Mesenchymal stem cell (in vitro differentiated cells and primary cell): ENCODE measurements at regions not wholly inside any gene's neighbourhood (a gene's known extent, or its start where the extent isn't known, plus 50 kb on each side); places are given as distances from the start of the nearest gene placed in this dataset.
A peak's percentile ranks its signal among the peaks of the same experiment; 100 is the strongest.

Experiments
- DNase-seq: peaks from one replicate; pipeline ENCODE4 v3.0.0-alpha.2; 2013
- H2AFZ ChIP-seq: one replicate; pipeline ENCODE4 v1.6.1; 2013; ENCODE audit warnings: low read depth, mild to moderate bottlenecking, control low read depth, inconsistent platforms, low read length, moderate library complexity
- H2AK5ac ChIP-seq: 2 replicates; pipeline ENCODE4 v1.6.1; 2013; ENCODE audit warnings: low read length, moderate library complexity, mild to moderate bottlenecking, inconsistent platforms; ENCODE audit not compliant: severe bottlenecking
- H2BK120ac ChIP-seq: one replicate; pipeline ENCODE4 v1.6.1; 2013; ENCODE audit warnings: low read depth, mild to moderate bottlenecking, inconsistent platforms, low read length, moderate library complexity
- H2BK12ac ChIP-seq, 2 experiments: one replicate each; pipeline ENCODE4 v1.6.1; 2013; ENCODE audit warnings: inconsistent platforms in 2 of 2, low read length in 2 of 2, mild to moderate bottlenecking in 2 of 2, moderate library complexity in 2 of 2, control low read depth in 1 of 2
- H2BK15ac ChIP-seq: one replicate; pipeline ENCODE4 v1.6.1; 2013; ENCODE audit warnings: mild to moderate bottlenecking, low read depth, inconsistent platforms; ENCODE audit not compliant: poor library complexity, severe bottlenecking
- H2BK5ac ChIP-seq: 2 replicates; pipeline ENCODE4 v1.6.1; 2013; ENCODE audit warnings: low read depth, mild to moderate bottlenecking, low read length, control low read depth, inconsistent platforms; ENCODE audit not compliant: poor library complexity, severe bottlenecking
- H3K14ac ChIP-seq, 2 experiments: one replicate each; pipeline ENCODE4 v1.6.1; 2013; ENCODE audit warnings: inconsistent platforms in 2 of 2, low read length in 2 of 2, control low read depth in 1 of 2, mild to moderate bottlenecking in 1 of 2, moderate library complexity in 1 of 2
- H3K18ac ChIP-seq, 2 experiments: one replicate each; pipeline ENCODE4 v1.6.1; 2013; ENCODE audit warnings: inconsistent platforms in 2 of 2, low read length in 2 of 2, control low read depth in 1 of 2, low read depth in 1 of 2, mild to moderate bottlenecking in 1 of 2
- H3K23ac ChIP-seq, 2 experiments: one replicate each; pipeline ENCODE4 v1.6.1; 2013; ENCODE audit warnings: inconsistent platforms in 2 of 2, low read length in 2 of 2, mild to moderate bottlenecking in 2 of 2, moderate library complexity in 2 of 2, control low read depth in 1 of 2
- H3K27ac ChIP-seq: 2 replicates; pipeline ENCODE4 v1.5.1; 2013; ENCODE audit warnings: mild to moderate bottlenecking, moderate library complexity, low read length, control low read depth, inconsistent platforms; ENCODE audit not compliant: poor library complexity, severe bottlenecking
- H3K27me3 ChIP-seq, 2 experiments: 2 replicates each; pipeline versions ENCODE4 v1.6.1 to v1.7.0; 2013; ENCODE audit warnings: low read length in 2 of 2, mild to moderate bottlenecking in 2 of 2, moderate library complexity in 2 of 2, control low read depth in 1 of 2, inconsistent platforms in 1 of 2; ENCODE audit not compliant: control insufficient read depth in 1 of 2, insufficient read depth in 1 of 2
- H3K36me3 ChIP-seq, 2 experiments: 2 replicates each; pipeline versions ENCODE4 v1.6.1 to v1.7.0; 2013; ENCODE audit warnings: low read length in 2 of 2, control low read depth in 1 of 2, inconsistent platforms in 1 of 2, low read depth in 1 of 2, mild to moderate bottlenecking in 1 of 2; ENCODE audit not compliant: insufficient read depth in 2 of 2, control insufficient read depth in 1 of 2
- H3K4ac ChIP-seq, 2 experiments: one replicate each; pipeline ENCODE4 v1.6.1; 2013; ENCODE audit warnings: inconsistent platforms in 2 of 2, low read length in 2 of 2, mild to moderate bottlenecking in 2 of 2, moderate library complexity in 2 of 2, control low read depth in 1 of 2, low read depth in 1 of 2
- H3K4me1 ChIP-seq: 2 replicates; pipeline ENCODE4 v1.6.1; 2013; ENCODE audit warnings: low read depth, low read length, control low read depth; ENCODE audit not compliant: control insufficient read depth, insufficient read depth
- H3K4me2 ChIP-seq: 2 replicates; pipeline ENCODE4 v1.6.1; 2013; ENCODE audit warnings: low read length, mild to moderate bottlenecking, inconsistent platforms; ENCODE audit not compliant: poor library complexity, severe bottlenecking
- H3K4me3 ChIP-seq, 2 experiments: 2 replicates each; pipeline versions ENCODE4 v1.5.1 to v1.7.0; 2013; ENCODE audit warnings: low read length in 2 of 2, mild to moderate bottlenecking in 2 of 2, control low read depth in 1 of 2, low read depth in 1 of 2; ENCODE audit not compliant: insufficient read depth in 1 of 2
- H3K79me1 ChIP-seq: replicated peaks from 2 replicates; pipeline ENCODE4 v1.6.1; 2013; ENCODE audit warnings: mild to moderate bottlenecking, control low read depth, low read length, inconsistent platforms; ENCODE audit not compliant: poor library complexity, severe bottlenecking
- H3K9ac ChIP-seq: 2 replicates; pipeline ENCODE4 v1.7.0; 2013; ENCODE audit warnings: mild to moderate bottlenecking, low read length, moderate library complexity
- H3K9me3 ChIP-seq: 2 replicates; pipeline ENCODE4 v1.7.0; 2013; ENCODE audit warnings: mild to moderate bottlenecking, low read length; ENCODE audit not compliant: control insufficient read depth
- H4K8ac ChIP-seq: one replicate; pipeline ENCODE4 v1.6.1; 2013; ENCODE audit warnings: inconsistent platforms, mild to moderate bottlenecking, low read length, moderate library complexity
- H4K91ac ChIP-seq: one replicate; pipeline ENCODE4 v1.6.1; 2013; ENCODE audit warnings: mild to moderate bottlenecking, low read length, inconsistent platforms
- WGBS: methylation state at CpG from one replicate; pipeline ENCODE4 v1.1.7; 2013; ENCODE audit warnings: mixed read lengths; 5-methylcytosine and 5-hydroxymethylcytosine counted together

GRCh38 chr1:185404907-185405568 is 88.0 kb upstream of the IVNS1ABP start:
- WGBS: 85% methylated on average over 5 of the region's 6 CpGs
- Histone ChIP-seq H3K4me1 (peaks cover 5% of the 10 kb centered on the region), H3K4me3 (peak overlapping the region in 1 of 2 experiments; percentile 72), H3K4ac (no peak overlapping the region), H2BK12ac (no peak overlapping the region), H2BK5ac (no peak overlapping the region), H2BK15ac (no peak overlapping the region), H2BK120ac (no peak overlapping the region), H3K4me2 (no peak overlapping the region), H3K18ac (no peak overlapping the region), H3K36me3 (no peaks in the 10 kb centered on the region), H4K8ac (no peak overlapping the region), H3K14ac (no peak overlapping the region), H3K27me3 (no peaks in the 10 kb centered on the region), H4K91ac (no peak overlapping the region), H3K9ac (peak overlapping the region; percentile 79), H3K23ac (no peak overlapping the region), H3K79me1 (no peaks in the 10 kb centered on the region), H3K9me3 (no peaks in the 10 kb centered on the region), H2AK5ac (no peak overlapping the region), H2AFZ (no peak overlapping the region), H3K27ac (no peak overlapping the region)
- no peak for DNase-seq

- H3K79me1 ChIP-seq: no peaks in the 10 kb centered on the region
- no peak overlapping the region for H3K4me2 ChIP-seq
- H4K8ac ChIP-seq: peak overlapping the region; percentile 38
- no peaks in the 10 kb centered on the region for H3K9me3 ChIP-seq
- no peaks in the 10 kb centered on the region for H3K36me3 ChIP-seq
- peaks cover 5% of the 10 kb centered on the region for H3K4me1 ChIP-seq
- H3K14ac ChIP-seq: no peak overlapping the region
- H4K91ac ChIP-seq: no peak overlapping the region
- no peak overlapping the region for H3K18ac ChIP-seq
- H2BK15ac ChIP-seq: no peak overlapping the region
- H2BK120ac ChIP-seq: no peak overlapping the region
- 49% methylated on average over 6 of the region's 12 CpGs for WGBS
- no peak overlapping the region for H2AFZ ChIP-seq
- H2BK5ac ChIP-seq: no peak overlapping the region
- H3K9ac ChIP-seq: peak overlapping the region; percentile 79
- H2BK12ac ChIP-seq: no peak overlapping the region
- no peak overlapping the region for H3K4ac ChIP-seq
- H3K23ac ChIP-seq: no peak overlapping the region
- H2AK5ac ChIP-seq: no peak overlapping the region
- peak overlapping the region in 1 of 2 experiments; percentile 72 for H3K4me3 ChIP-seq
- H3K27ac ChIP-seq: no peak overlapping the region
- peak; percentile 28 for DNase-seq
- H3K27me3 ChIP-seq: no peaks in the 10 kb centered on the region
Measured at GRCh38 chr1:185404291-185404690, 87.2 kb upstream of the IVNS1ABP start.

GRCh38 chr1:185402930-185403329 is 85.9 kb upstream of the IVNS1ABP start:
- Histone ChIP-seq H3K4me2 (no peak overlapping the region), H3K9ac (no peak overlapping the region)

GRCh38 chr1:185401019-185401418 is 84.0 kb upstream of the IVNS1ABP start:
- peaks cover 5% of the 10 kb centered on the region for H3K4me1 ChIP-seq
- H2AK5ac ChIP-seq: peak overlapping the region; percentile 84
- H2BK120ac ChIP-seq: no peak overlapping the region
- H3K9me3 ChIP-seq: no peaks in the 10 kb centered on the region
- peak overlapping the region; percentile 56 for H2AFZ ChIP-seq
- H3K79me1 ChIP-seq: no peaks in the 10 kb centered on the region
- H2BK12ac ChIP-seq: peak overlapping the region in 1 of 2 experiments; percentile 31
- no peaks in the 10 kb centered on the region for H3K27me3 ChIP-seq
- H3K36me3 ChIP-seq: no peaks in the 10 kb centered on the region
- peak overlapping the region; percentile 7 for H3K4me2 ChIP-seq
- no peak overlapping the region for H3K9ac ChIP-seq
- no peak overlapping the region for H2BK5ac ChIP-seq
- peak overlapping the region; percentile 97 for H3K27ac ChIP-seq
- H4K8ac ChIP-seq: peak overlapping the region; percentile 31
- WGBS: 83% methylated on average over 3 of the region's 3 CpGs
- H3K23ac ChIP-seq: no peak overlapping the region
- no peak for DNase-seq
- peak overlapping the region; percentile 20 for H4K91ac ChIP-seq
- no peak overlapping the region for H2BK15ac ChIP-seq
- H3K4me3 ChIP-seq: no peak overlapping the region
- H3K18ac ChIP-seq: peak overlapping the region; percentile 28 to 55
- peak overlapping the region in 1 of 2 experiments; percentile 44 for H3K4ac ChIP-seq
- H3K14ac ChIP-seq: peak overlapping the region in 1 of 2 experiments; percentile 51

More at GRCh38 chr1:185402930-185403329, 85.9 kb upstream of the IVNS1ABP start:
- Histone ChIP-seq H2AFZ (no peak overlapping the region), H2BK12ac (no peak overlapping the region), H4K91ac (no peak overlapping the region), H3K36me3 (no peaks in the 10 kb centered on the region), H4K8ac (no peak overlapping the region), H2BK5ac (no peak overlapping the region), H3K18ac (no peak overlapping the region), H2BK120ac (no peak overlapping the region), H3K4me3 (no peak overlapping the region), H3K4ac (no peak overlapping the region), H3K9me3 (no peaks in the 10 kb centered on the region), H3K23ac (no peak overlapping the region), H3K27me3 (no peaks in the 10 kb centered on the region), H3K4me1 (peaks cover 5% of the 10 kb centered on the region), H2BK15ac (no peak overlapping the region), H3K79me1 (no peaks in the 10 kb centered on the region), H3K14ac (no peak overlapping the region), H2AK5ac (peak overlapping the region; percentile 55), H3K27ac (no peak overlapping the region)
- WGBS: 94% methylated on average over 3 of the region's 3 CpGs
- no peak for DNase-seq
